LNCAP (cell line): ENCODE measurements at regions not wholly inside any gene's neighbourhood (a gene's known extent, or its start where the extent isn't known, plus 50 kb on each side); places are given as distances from the start of the nearest gene placed in this dataset.

Source experiments
- TF ChIP-seq, protein P1 (sequence below): fragments of 450-650 bp; IDR thresholded peaks from 2 replicates; pipeline ENCODE4 v1.5.1; 2017; ENCODE audit warnings: mild to moderate bottlenecking

DNA sequence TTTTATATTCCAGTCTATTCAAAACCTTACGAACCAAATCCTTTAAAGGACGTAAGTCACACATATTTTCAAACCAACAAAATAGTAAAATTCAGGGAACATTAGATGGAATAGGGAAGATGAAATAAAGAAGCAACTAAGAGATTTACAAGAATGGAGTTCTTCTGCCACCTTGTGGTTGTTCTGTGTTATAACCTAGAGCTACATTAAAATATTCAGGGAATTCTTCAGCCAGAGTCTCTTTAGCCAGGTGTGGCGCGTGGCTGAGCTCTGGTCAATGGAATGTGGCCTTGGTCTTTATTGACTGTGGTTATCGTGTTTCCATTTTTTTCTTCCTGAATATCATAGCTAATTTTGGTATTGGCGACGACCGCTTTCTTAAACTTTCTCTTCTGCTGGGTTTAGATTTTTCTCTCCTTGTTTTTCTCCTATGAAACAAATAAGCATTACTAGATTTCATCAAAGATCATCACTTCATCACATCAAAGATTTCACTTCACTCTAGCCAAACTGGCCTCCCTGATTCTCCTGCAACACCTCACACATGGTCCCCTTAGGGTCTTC is 221.3 kb downstream of the MRPL39 start:
- TF ChIP-seq, protein P1, sequence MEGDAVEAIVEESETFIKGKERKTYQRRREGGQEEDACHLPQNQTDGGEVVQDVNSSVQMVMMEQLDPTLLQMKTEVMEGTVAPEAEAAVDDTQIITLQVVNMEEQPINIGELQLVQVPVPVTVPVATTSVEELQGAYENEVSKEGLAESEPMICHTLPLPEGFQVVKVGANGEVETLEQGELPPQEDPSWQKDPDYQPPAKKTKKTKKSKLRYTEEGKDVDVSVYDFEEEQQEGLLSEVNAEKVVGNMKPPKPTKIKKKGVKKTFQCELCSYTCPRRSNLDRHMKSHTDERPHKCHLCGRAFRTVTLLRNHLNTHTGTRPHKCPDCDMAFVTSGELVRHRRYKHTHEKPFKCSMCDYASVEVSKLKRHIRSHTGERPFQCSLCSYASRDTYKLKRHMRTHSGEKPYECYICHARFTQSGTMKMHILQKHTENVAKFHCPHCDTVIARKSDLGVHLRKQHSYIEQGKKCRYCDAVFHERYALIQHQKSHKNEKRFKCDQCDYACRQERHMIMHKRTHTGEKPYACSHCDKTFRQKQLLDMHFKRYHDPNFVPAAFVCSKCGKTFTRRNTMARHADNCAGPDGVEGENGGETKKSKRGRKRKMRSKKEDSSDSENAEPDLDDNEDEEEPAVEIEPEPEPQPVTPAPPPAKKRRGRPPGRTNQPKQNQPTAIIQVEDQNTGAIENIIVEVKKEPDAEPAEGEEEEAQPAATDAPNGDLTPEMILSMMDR, result peak; percentile 62

GRCh38 chr21:25385341-25385740 is 221.9 kb downstream of the MRPL39 start:
- TF ChIP-seq, protein P1, result no peak

DNA sequence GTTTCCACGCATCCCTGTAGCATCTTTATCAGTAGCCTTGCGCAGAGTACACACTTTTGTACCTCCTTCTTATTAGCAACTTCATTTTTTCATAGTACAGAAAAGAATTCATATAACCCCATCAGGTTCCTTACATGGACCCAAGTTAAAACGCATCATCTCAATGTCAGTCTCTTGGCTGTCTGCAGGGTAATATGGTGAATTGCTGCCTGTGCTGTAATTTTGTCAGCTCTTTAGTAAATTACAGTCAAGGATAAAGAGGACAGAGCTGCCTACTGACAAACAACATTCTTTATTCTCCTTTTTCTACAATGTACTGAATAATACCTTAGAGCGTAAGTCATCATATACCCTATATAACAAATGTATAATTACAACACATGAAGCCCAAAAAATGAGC is 222.5 kb downstream of the MRPL39 start:
- TF ChIP-seq, protein P1, result no peak

GRCh38 chr21:25383545-25383944 is 223.7 kb downstream of the MRPL39 start:
- TF ChIP-seq, protein P1, result no peak

- TF ChIP-seq, protein P1, result no peak
Measured at GRCh38 chr21:25381936-25382452, 225.3 kb downstream of the MRPL39 start.

- TF ChIP-seq, protein P1, result no peak
Measured at GRCh38 chr21:25375675-25376074, 231.6 kb downstream of the MRPL39 start.

- TF ChIP-seq, protein P1, result no peak
Measured at GRCh38 chr21:25373126-25374082, 233.9 kb downstream of the MRPL39 start.
